Chondrocyte (in vitro differentiated cells): ENCODE measurements at regions not wholly inside any gene's neighbourhood (a gene's known extent, or its start where the extent isn't known, plus 50 kb on each side); places are given as distances from the start of the nearest gene placed in this dataset.
A peak's percentile ranks its signal among the peaks of the same experiment; 100 is the strongest.

Source experiments
- DNase-seq: peaks from one replicate; pipeline ENCODE4 v3.0.0; 2021; ENCODE audit warnings: mixed read lengths, low spot score
- H3K27ac Mint-ChIP-seq: one replicate; pipeline ENCODE4 v1.8.0; 2021; ENCODE audit warnings: mild to moderate bottlenecking, moderate library complexity, mixed read lengths; ENCODE audit not compliant: unreplicated experiment
- H3K27me3 Mint-ChIP-seq: 2 replicates; pipeline ENCODE4 v1.8.0; 2021; ENCODE audit warnings: low read depth, mixed read lengths
- H3K36me3 Mint-ChIP-seq: 2 replicates; pipeline ENCODE4 v1.8.0; 2021; ENCODE audit warnings: low read depth, mixed read lengths
- H3K4me1 Mint-ChIP-seq: 2 replicates; pipeline ENCODE4 v1.8.0; 2021; ENCODE audit warnings: low read depth, mild to moderate bottlenecking, mixed read lengths
- H3K4me3 Mint-ChIP-seq: one replicate; pipeline ENCODE4 v1.8.0; 2021; ENCODE audit warnings: mild to moderate bottlenecking, moderate library complexity, mixed read lengths; ENCODE audit not compliant: unreplicated experiment
- H3K9me3 Mint-ChIP-seq: 2 replicates; pipeline ENCODE4 v1.8.0; 2021; ENCODE audit warnings: low read depth, mixed read lengths
- TF ChIP-seq, protein P1 (sequence below): fragments of 200-600 bp; sonication (generic); IDR thresholded peaks from 2 replicates; pipeline ENCODE4 v1.5.0; 2021; ENCODE audit warnings: antibody characterized with exemption, mild to moderate bottlenecking, moderate library complexity

DNA sequence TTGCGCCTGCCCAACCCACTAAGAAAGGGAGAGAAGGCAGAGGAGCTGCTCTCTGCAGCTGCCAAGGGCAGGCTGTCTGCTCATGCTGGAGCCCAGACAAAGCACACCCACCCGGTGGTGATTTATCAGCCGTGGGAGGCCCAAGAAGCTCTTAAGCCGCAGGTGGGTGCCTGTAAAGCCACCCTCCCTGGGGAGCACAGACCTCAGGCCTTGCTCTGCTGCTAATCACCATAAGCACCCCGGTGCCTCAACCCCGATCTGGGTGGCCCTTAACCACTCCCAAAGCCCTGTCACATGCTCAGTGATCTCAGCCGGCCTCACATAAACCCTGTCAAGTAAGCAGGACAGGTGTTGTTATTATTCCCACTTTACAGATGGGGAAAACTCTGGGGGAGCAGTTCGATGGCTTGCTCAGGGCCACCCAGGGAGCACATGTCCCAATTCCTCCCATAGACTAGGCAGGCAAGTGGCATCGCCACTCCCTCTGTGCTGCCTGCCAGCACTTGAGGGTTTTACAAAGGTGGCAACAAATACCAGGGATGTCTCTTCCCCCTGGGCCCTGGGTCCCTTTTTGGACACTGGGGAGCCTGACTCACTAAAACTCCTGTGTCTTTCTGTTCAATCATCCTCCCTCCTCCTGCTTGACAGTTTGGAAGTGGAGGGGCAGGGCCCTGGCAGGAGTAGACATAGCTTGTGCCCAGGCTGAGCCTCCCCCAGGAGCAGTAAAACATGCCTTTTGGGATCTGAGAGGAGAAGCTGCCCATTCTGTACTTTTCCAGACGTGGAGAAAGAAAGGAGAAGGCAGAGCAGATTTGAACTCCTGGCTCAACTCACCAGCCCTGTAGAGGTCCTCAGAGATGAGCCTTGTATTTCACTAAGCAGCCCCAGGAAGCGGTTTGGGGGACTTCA, 299.3 kb downstream of the SOX9 start:
- peak overlapping the region; percentile 94 for H3K27ac Mint-ChIP-seq
- no peak overlapping the region for H3K4me3 Mint-ChIP-seq

DNA sequence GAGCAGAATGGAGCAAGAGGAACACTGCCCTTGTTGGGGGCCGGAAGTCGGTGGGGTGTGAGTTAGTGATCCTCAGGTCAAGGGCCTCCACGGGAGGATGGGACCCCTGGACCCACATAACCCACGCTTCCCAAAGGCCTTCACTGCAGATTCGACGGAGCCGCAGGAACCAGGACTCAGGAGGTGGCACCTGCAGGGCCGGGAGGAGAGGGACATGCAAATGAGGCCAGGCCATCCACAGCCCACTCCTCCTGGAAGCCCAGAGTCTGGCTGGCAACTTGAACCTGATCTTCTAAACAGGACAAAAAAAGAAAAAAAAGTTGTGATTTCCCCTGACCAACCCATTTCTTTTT, 299.9 kb downstream of the SOX9 start:
- TF ChIP-seq, protein P1, sequence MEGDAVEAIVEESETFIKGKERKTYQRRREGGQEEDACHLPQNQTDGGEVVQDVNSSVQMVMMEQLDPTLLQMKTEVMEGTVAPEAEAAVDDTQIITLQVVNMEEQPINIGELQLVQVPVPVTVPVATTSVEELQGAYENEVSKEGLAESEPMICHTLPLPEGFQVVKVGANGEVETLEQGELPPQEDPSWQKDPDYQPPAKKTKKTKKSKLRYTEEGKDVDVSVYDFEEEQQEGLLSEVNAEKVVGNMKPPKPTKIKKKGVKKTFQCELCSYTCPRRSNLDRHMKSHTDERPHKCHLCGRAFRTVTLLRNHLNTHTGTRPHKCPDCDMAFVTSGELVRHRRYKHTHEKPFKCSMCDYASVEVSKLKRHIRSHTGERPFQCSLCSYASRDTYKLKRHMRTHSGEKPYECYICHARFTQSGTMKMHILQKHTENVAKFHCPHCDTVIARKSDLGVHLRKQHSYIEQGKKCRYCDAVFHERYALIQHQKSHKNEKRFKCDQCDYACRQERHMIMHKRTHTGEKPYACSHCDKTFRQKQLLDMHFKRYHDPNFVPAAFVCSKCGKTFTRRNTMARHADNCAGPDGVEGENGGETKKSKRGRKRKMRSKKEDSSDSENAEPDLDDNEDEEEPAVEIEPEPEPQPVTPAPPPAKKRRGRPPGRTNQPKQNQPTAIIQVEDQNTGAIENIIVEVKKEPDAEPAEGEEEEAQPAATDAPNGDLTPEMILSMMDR: no peak
- DNase-seq: no peak

More for the DNA sequence above, 299.3 kb downstream of the SOX9 start:
- no peak for DNase-seq
- Mint-ChIP-seq H3K9me3 (peaks cover 16% of the 10 kb centered on the region), H3K36me3 (peaks cover 17% of the 10 kb centered on the region), H3K4me1 (peaks cover 48% of the 10 kb centered on the region), H3K27me3 (no peaks in the 10 kb centered on the region)
- TF ChIP-seq, protein P1: no peak

DNA sequence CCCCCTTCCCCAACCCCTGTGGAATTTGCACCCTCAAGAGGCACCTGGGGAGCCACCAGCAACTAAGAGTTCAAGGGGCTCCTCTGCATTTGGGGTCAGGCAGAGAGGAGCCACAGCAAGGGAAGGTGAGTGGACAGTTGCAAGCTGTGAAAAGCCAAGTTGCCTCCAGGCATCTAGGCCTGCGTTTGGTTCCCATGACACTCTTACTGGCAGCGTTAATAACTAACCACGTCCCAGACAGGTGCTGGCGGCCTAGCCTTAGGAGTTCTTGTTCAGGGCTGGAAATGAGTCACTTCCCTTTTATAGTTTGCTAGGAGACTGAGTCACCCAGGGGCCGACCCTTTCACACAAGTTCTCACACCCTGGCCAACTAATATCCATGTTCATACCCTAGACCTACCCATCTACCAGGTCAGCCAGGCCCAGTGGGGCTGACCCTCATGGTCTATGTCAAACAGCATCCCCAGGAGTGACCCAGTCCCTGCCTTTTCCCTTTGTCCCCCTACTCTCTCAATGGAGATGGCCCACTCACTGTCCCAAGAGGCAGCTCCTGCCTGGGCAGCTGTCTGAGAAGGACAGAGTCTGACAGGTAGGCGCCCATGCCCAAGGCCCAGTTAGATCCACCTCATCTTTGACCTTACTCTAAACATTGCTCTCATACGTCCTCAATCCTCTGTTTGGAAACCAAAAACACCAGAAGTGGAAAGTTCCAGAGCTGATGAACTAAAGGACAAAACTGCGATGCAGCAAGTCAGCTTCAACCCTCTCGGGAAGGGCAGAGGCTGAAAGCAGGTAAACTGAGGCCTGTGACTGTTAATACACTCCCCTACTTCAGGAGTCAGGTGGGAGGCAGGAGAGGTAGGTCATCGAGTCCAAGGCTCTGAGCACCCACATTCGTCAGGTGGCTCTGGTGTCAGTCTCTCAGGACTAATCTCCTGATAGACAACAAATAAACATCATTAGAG, 300.6 kb downstream of the SOX9 start:
- Mint-ChIP-seq H3K4me1 (peaks cover 44% of the 10 kb centered on the region), H3K36me3 (peaks cover 18% of the 10 kb centered on the region), H3K27me3 (no peaks in the 10 kb centered on the region), H3K27ac (peak overlapping the region; percentile 94), H3K4me3 (peak overlapping the region; percentile 22), H3K9me3 (peaks cover 16% of the 10 kb centered on the region)
- TF ChIP-seq, protein P1: no peak
- DNase-seq: no peak

More for the DNA sequence above, 299.9 kb downstream of the SOX9 start:
- Mint-ChIP-seq H3K27me3 (no peaks in the 10 kb centered on the region), H3K27ac (peak overlapping the region; percentile 94), H3K4me1 (peaks cover 48% of the 10 kb centered on the region), H3K4me3 (no peak overlapping the region), H3K36me3 (peaks cover 16% of the 10 kb centered on the region), H3K9me3 (peaks cover 16% of the 10 kb centered on the region)

DNA sequence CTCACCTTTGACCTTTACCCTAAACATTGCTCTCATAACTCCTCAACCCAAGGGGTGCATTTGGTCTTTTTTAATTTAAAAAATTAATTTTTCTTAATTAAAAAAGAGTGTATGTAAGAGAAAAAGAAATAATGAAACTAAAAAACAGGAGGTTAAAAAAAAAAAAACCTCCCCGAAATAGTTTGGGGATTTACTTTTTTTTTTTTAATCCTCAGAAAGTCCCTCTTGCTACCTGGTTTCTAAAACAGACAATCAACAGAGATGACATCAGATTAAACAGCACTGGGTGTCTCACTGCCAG, 301.3 kb downstream of the SOX9 start:
- peak overlapping the region; percentile 94 for H3K27ac Mint-ChIP-seq

More for the DNA sequence above, 301.3 kb downstream of the SOX9 start:
- DNase-seq: no peak
- Mint-ChIP-seq H3K36me3 (peaks cover 16% of the 10 kb centered on the region), H3K27me3 (no peaks in the 10 kb centered on the region), H3K4me3 (no peak overlapping the region), H3K4me1 (peaks cover 38% of the 10 kb centered on the region), H3K9me3 (peaks cover 12% of the 10 kb centered on the region)
- TF ChIP-seq, protein P1: no peak
